GM13976 (cell line): ENCODE measurements at regions not wholly inside any gene's neighbourhood (a gene's known extent, or its start where the extent isn't known, plus 50 kb on each side); places are given as distances from the start of the nearest gene placed in this dataset.

Experiments
- DNase-seq: peaks from one replicate; pipeline ENCODE4 v3.0.0; 2012; ENCODE audit warnings: low spot score
- CTCF ChIP-seq: IDR thresholded peaks from 2 replicates; pipeline ENCODE4 v1.5.1; 2012; ENCODE audit warnings: borderline replicate concordance, mild to moderate bottlenecking; ENCODE audit not compliant: insufficient read depth; ENCODE audit errors: extremely low read depth, missing control alignments, control extremely low read depth
- in situ Hi-C: fragments of 300-500 bp; cut with MboI; formaldehyde crosslinking; loops from one replicate; pipeline ENCODE4 v1.12.0; 2022; ENCODE audit warnings: low sequenced_read_pairs, mixed read lengths, inconsistent platforms; ENCODE audit not compliant: unreplicated experiment

- no peak for TF ChIP-seq CTCF
- in situ Hi-C loops: no loop called here
- DNase-seq: no peak
These were observed 365.8 kb upstream of the C1orf174 start for GRCh38 chr1:4265836-4266235.

- peak; percentile 29 for DNase-seq
- in situ Hi-C loops: no loop called here
- TF ChIP-seq CTCF: no peak
These were observed 367.5 kb upstream of the C1orf174 start for GRCh38 chr1:4267381-4268261.

GRCh38 chr1:4268262-4268888, 368.3 kb upstream of the C1orf174 start:
- in situ Hi-C loops: no loop called here
- TF ChIP-seq CTCF: no peak
- no peak for DNase-seq

- DNase-seq: no peak
- in situ Hi-C loops: no loop called here
- TF ChIP-seq CTCF: no peak
These were observed 368.8 kb upstream of the C1orf174 start for GRCh38 chr1:4268889-4269284.

GRCh38 chr1:4269330-4269729, 369.3 kb upstream of the C1orf174 start:
- no peak for TF ChIP-seq CTCF
- in situ Hi-C loops: no loop called here
- no peak for DNase-seq

GRCh38 chr1:4269952-4270570, 370.0 kb upstream of the C1orf174 start:
- no peak for TF ChIP-seq CTCF
- in situ Hi-C loops: no loop called here
- no peak for DNase-seq
